ENCODE measurements at regions not wholly inside any gene's neighbourhood (a gene's known extent, or its start where the extent isn't known, plus 50 kb on each side); places are given as distances from the start of the nearest gene placed in this dataset.

DNA sequence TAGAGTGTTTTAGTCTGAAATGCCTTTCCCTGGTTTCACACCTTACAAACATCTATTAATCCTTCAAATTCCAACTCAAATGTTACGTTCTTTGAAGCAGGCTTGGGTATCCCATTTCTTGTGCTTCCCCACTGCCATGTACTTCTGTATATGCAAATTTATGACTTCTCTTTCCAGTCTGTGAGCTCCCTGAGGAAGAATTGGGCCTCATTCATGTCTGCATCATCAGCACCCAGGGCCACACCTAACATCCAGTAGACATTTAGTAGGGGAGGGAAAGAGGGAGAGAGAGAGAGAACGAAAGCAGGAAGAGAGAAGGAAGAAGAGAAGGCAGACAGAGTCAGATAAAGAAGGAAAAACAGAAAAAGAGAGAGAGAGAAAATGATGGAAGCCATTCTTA lies 53.3 kb upstream of the KY start:
- H3K4me3 ChIP-seq (ENCODE audit: low read depth, low read length): no peak overlapping the region
- TF ChIP-seq, protein P1, sequence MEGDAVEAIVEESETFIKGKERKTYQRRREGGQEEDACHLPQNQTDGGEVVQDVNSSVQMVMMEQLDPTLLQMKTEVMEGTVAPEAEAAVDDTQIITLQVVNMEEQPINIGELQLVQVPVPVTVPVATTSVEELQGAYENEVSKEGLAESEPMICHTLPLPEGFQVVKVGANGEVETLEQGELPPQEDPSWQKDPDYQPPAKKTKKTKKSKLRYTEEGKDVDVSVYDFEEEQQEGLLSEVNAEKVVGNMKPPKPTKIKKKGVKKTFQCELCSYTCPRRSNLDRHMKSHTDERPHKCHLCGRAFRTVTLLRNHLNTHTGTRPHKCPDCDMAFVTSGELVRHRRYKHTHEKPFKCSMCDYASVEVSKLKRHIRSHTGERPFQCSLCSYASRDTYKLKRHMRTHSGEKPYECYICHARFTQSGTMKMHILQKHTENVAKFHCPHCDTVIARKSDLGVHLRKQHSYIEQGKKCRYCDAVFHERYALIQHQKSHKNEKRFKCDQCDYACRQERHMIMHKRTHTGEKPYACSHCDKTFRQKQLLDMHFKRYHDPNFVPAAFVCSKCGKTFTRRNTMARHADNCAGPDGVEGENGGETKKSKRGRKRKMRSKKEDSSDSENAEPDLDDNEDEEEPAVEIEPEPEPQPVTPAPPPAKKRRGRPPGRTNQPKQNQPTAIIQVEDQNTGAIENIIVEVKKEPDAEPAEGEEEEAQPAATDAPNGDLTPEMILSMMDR (IDR thresholded peaks at IDR 0.05; ENCODE audit: low read depth, low read length, missing control alignments): no peak
- DNase-seq (ENCODE audit: low read depth): no peak
- in situ Hi-C loops (cut with HindIII; ENCODE audit: low sequenced_read_pairs): no loop called here

DNA sequence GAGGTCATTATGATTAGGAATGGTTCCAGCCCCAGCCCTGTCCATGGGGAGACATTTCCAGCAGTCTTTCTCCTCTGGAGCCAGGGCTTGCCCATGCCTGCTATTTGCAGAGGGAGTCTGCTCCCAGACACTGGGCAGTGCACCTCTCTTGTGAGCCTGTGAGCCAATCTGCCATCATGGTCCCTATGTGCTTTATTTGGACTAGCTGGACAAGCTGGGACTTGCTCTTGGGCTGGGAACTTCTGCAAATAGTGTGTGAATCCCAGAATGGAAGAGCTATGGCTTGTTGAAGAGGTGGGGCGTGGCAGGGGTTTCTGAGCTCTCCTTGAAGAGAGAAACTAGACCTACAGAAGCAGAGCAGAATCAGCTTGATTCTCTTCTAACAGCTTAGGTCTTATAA lies 53.7 kb upstream of the KY start:
- TF ChIP-seq, protein P1 (IDR thresholded peaks at IDR 0.05; ENCODE audit: low read depth, low read length, missing control alignments): no peak
- no peak for DNase-seq (ENCODE audit: low read depth)
- in situ Hi-C loops (cut with HindIII; ENCODE audit: low sequenced_read_pairs): no loop called here
- H3K4me3 ChIP-seq (ENCODE audit: low read depth, low read length): no peak overlapping the region

DNA sequence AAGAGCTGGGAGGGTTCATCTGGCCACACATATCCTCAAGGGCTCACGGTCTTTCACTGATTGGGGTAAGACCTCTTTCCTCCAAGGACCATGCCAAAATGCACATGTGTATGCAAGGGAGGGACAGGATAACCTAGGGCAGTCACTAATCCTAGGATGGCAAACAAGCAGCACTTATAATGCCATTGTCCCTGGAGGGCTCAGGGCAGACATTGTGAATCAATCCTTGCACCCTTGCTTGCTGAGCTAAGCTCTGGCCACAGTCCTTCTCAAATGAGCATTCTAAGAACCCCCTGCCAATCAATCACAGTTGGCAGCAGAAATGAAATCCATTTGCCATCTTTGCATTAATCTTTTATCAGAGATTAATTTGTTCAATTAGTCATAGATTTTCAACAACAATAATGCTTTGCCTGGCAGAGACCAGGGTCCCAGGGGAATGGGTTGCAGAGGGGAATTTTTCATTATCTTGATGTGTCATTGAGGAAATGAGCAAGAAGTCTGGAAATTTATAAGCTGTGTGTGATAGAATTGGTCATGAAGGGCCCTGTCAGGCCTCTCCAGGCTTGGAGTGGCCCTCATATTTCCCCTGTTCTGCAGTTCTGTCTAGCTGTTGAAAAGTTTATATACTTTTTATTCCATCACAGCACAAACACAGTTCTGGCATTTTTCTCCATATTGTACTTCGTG lies 57.2 kb upstream of the KY start:
- H3K4me3 ChIP-seq (ENCODE audit: low read depth, low read length): no peak overlapping the region
- in situ Hi-C loops (cut with HindIII; ENCODE audit: low sequenced_read_pairs): no loop called here
- no peak for DNase-seq (ENCODE audit: low read depth)
- TF ChIP-seq, protein P1 (IDR thresholded peaks at IDR 0.05; ENCODE audit: low read depth, low read length, missing control alignments): no peak

DNA sequence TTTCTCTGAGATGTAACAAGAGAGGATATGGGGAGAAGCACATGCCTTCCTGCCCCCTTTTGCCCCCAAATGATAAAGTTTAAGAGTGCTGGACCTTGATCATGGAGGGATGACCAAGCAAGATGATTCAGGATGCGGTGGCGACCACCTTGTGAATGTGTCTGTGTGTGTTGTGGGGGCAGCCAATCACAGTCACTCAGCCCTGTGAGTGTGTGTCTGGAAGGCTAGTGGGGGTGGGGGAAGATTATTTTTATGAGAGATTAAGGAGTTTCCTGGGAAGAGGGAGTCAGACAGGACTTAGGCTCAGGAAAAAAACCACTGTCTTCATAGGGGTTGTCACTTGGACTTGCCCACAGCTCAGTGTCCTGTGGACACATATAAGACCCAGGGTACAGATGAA lies 57.8 kb upstream of the KY start:
- DNase-seq (ENCODE audit: low read depth): no peak
- in situ Hi-C loops (cut with HindIII; ENCODE audit: low sequenced_read_pairs): no loop called here
- no peak overlapping the region for H3K4me3 ChIP-seq (ENCODE audit: low read depth, low read length)
- TF ChIP-seq, protein P1 (IDR thresholded peaks at IDR 0.05; ENCODE audit: low read depth, low read length, missing control alignments): no peak

DNA sequence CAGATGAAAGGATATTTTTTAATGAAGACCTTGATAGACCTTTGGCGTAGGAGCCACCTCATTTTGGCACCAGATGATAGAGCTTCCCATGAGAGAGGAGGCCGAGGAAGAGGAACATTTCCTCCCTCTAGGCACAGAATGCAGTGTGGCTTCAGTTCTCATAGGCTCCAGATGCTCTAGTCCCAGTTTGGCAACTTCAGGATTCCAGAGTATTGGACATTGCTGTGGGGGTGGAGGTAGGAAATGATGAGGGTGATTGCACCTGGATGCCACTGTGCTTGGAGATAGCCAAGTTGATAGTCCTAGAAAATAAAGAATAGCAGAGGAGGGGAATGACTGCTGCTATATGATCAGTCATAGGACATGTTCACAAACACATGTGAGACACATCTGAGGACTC lies 58.3 kb upstream of the KY start:
- TF ChIP-seq, protein P1 (IDR thresholded peaks at IDR 0.05; ENCODE audit: low read depth, low read length, missing control alignments): no peak
- no peak for DNase-seq (ENCODE audit: low read depth)
- H3K4me3 ChIP-seq (ENCODE audit: low read depth, low read length): no peak overlapping the region
- in situ Hi-C loops (cut with HindIII; ENCODE audit: low sequenced_read_pairs): no loop called here

DNA sequence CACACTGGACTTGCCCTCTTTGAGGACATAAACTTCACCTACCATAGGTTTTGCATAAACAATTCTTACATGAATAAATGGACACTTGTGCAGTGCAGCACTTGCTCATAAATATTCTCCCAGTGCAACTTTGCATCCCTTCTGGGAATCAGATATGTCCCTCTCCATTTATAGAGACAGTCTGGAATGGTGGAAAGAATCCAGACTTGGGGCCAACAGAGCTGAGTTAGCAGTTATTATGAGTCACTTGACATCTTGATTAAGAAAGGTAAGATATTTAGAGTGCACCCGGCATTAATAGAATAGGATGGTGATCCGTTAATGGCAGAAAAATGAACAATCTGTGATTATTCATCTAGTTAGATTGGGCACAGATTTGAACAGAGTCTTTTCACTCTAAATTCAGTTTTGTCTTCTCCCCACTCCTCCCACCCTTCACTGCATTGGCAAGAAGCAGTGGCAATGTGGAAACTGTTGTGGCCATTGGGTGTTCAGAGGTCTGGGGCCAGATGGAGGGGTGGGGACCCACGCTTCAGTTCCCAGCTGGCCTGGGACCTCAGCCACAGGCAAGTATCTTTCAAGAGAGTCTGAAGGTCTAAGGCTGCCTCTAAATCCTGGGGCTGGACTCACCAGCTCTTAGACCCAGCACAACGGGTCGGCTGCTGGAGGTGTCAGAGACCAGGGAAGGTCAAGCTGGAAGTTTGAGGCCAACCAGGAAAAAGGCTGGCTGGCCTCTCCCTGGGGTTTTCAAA lies 58.9 kb upstream of the KY start:
- in situ Hi-C loops (cut with HindIII; ENCODE audit: low sequenced_read_pairs): no loop called here
- no peak for DNase-seq (ENCODE audit: low read depth)
- no peak overlapping the region for H3K4me3 ChIP-seq (ENCODE audit: low read depth, low read length)
- TF ChIP-seq, protein P1 (IDR thresholded peaks at IDR 0.05; ENCODE audit: low read depth, low read length, missing control alignments): no peak

Measured in astrocyte of the cerebellum (primary cell).